LNCaP clone FGC (cell line): ENCODE measurements at regions not wholly inside any gene's neighbourhood (a gene's known extent, or its start where the extent isn't known, plus 50 kb on each side); places are given as distances from the start of the nearest gene placed in this dataset.

Source experiments
- DNase-seq: peaks from one replicate; pipeline ENCODE4 v3.0.0-alpha.2; 2011; ENCODE audit warnings: low read depth
- H3K4me3 ChIP-seq: 2 replicates; pipeline ENCODE4 v1.5.1; 2011; ENCODE audit warnings: mild to moderate bottlenecking, low read depth, low read length, control low read depth
- TF ChIP-seq, protein P1 (sequence below): IDR thresholded peaks from 2 replicates; pipeline ENCODE4 v1.5.1; 2012; ENCODE audit warnings: mild to moderate bottlenecking; ENCODE audit not compliant: control insufficient read depth, insufficient read depth; ENCODE audit errors: extremely low read depth

DNA sequence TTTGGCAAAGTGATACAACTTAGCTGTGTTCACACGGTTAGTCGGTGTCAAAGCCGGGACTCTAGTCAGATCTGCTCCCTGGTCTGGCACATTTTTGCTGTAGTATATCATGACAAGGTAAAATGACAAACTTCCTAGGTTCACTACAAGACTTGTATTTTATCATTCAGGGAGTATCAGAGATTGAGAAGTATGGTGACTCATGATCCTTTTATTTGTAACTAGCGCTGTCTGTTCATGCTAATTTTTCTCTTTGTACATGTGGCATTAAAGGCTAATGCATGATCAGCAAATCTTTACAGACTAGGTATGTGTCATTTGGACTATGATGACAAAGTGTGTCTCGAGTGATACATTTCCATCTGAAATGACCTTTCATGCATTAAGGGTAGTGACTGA is 326.7 kb downstream of the SIPA1L2 start:
- TF ChIP-seq, protein P1, sequence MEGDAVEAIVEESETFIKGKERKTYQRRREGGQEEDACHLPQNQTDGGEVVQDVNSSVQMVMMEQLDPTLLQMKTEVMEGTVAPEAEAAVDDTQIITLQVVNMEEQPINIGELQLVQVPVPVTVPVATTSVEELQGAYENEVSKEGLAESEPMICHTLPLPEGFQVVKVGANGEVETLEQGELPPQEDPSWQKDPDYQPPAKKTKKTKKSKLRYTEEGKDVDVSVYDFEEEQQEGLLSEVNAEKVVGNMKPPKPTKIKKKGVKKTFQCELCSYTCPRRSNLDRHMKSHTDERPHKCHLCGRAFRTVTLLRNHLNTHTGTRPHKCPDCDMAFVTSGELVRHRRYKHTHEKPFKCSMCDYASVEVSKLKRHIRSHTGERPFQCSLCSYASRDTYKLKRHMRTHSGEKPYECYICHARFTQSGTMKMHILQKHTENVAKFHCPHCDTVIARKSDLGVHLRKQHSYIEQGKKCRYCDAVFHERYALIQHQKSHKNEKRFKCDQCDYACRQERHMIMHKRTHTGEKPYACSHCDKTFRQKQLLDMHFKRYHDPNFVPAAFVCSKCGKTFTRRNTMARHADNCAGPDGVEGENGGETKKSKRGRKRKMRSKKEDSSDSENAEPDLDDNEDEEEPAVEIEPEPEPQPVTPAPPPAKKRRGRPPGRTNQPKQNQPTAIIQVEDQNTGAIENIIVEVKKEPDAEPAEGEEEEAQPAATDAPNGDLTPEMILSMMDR: no peak
- H3K4me3 ChIP-seq: no peak overlapping the region

DNA sequence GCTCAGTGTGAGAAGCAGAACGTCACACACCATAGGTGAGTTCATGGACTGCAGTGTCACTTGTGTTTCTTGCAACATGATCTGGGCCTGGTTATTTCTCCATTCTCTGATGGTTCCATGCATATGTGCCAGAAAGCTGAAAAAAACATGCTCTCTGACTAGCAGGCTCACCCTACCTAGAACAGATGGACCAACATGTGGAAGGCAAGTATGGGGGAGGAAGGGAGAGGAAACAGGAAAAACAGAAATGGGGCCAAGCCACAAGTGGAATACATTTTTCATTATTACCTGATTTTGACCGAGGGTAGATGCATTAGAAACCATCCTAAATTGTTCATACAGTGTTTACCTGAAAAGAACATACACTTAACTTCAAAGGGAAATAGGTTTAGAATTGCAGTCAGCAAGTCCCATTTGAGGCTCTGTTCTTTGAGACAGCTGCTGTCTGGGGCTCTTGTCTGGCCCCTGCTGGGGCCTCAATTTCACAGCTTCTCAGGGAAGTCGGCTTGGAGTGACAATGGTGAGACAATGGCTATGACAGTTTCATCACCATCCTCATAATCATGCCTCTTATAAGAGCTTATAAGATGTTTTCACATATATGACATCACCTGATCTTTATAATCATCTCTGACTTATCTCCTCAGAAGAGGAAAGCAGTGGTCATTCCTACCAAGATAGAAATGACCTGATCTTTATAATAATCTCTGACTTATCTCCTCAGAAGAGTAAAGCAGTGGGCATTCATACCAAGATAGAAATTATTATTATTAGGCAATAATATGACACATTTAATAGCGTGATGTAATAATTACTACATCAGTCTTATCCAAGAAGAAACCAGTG is 327.3 kb downstream of the SIPA1L2 start:
- H3K4me3 ChIP-seq: no peak overlapping the region
- TF ChIP-seq, protein P1: no peak
- DNase-seq: no peak

More for the DNA sequence above, 326.7 kb downstream of the SIPA1L2 start:
- no peak for DNase-seq

DNA sequence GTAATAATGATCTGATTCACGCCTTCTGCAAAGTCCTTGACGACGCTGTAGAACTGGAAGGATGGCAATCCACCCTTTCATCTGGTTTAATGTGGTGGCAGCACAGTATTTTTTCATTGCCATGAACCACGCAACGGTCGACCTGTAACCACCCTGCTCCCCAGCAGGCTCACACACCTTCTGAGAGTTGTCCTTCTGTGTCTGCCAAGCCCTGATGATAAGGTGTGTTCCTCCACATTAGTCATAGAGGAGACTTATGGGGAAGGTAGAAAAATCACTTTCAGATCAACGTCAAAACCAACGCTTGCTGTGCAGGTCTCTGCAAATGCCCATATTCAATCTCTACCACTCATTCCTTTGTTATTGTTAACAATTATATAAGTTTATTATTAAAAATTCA is 328.7 kb downstream of the SIPA1L2 start:
- H3K4me3 ChIP-seq: no peak overlapping the region
- TF ChIP-seq, protein P1: no peak
- DNase-seq: no peak

DNA sequence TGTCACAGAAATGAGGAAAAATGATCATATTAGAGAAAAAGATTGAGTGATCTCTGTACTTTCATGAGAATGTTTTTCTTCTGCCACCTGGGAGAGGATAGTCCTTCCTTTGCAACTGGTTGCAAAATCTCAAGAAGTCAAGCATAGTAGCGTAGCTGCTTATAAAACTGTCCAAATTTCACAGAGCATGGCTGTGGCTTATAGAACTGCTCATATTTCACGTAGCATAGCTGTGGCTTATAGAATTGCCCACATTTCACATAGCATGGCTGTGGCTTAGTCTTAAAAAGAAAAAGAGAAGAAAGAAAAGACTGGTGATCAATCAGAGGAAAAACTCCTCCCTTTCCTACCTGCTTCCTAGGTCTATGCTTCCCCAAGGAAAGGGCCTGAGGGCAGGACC is 329.5 kb downstream of the SIPA1L2 start:
- TF ChIP-seq, protein P1: no peak
- no peak for DNase-seq
- no peak overlapping the region for H3K4me3 ChIP-seq

DNA sequence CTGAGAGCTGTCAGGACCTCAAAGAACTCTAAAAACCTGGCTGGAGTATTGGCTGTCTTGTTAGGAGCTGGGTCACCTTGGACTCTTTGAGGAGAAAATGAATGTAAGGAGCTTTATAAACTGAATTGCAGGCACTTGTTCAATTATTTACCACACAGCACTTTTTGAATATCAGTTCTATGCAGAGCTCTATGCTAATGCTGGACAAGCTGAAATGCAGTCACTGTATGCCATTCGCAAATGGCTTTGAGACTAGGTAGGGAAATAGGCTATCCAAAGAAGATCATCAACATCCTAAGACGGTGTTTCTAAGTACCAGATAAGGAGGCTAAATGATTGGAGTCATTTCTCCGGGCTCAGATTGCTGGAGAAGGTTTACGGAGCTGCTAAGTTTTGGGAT is 333.5 kb downstream of the SIPA1L2 start:
- DNase-seq: no peak
- TF ChIP-seq, protein P1: no peak
- H3K4me3 ChIP-seq: no peak overlapping the region

DNA sequence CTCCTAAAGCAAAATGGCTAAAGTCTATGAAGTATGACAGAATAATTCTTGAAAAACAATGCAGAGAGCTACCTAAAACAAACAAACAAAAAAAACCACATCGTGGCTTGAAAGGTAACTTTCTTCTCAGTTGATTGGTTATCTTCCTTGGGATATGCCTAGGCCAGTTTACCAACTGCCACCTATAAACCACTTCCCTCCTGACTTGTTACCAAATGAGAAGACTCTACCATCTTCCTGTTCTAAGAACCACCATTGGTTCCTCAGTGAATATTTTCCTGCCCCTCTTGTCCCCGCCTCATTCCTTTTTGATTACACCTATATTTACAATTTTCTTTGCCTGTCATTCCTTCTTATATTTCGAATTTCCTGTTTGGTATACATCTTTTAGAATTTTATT is 336.6 kb downstream of the SIPA1L2 start:
- no peak overlapping the region for H3K4me3 ChIP-seq
- TF ChIP-seq, protein P1: no peak
- no peak for DNase-seq

DNA sequence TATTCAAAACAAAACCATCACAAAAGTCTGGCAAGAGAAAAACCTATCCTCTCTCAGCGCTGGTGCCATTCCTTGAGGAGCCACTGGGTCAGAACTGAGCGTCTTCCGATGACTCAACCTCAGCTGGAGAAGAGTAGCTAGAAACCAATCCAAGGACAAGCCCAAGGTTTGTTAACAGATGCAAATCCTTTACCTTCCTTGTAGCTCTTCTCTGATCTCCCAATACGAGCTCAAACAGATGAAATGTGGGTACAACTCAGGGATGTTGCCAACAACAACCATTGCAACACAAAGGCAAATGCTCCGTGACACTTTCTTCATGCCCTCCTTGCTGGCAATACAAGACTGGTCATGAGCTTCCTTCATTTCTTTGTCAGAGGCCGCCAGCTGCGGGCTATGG is 337.1 kb downstream of the SIPA1L2 start:
- TF ChIP-seq, protein P1: no peak
- H3K4me3 ChIP-seq: no peak overlapping the region
- DNase-seq: no peak
